CD4-positive, alpha-beta T cell (primary cell): ENCODE measurements at regions not wholly inside any gene's neighbourhood (a gene's known extent, or its start where the extent isn't known, plus 50 kb on each side); places are given as distances from the start of the nearest gene placed in this dataset.

ENCODE experiments used
- ATAC-seq: fragments of 200-7000 bp; cut with Tn5 transposase; one replicate; pipeline ENCODE4 v1.10.0; 2022; ENCODE audit warnings: mild to moderate bottlenecking; ENCODE audit not compliant: poor library complexity
- CTCF ChIA-PET: fragments of 350-600 bp; sonication (Branson Sonifier 250); formaldehyde crosslinking; loops from one replicate; lab custom pipeline; 2021; ENCODE audit warnings: antibody characterized with exemption, inconsistent platforms; lab: Charles Lee
- POLR2A ChIA-PET: fragments of 350-600 bp; sonication (Branson Sonifier 250); formaldehyde crosslinking; loops from one replicate; lab custom pipeline; 2021; ENCODE audit warnings: antibody characterized with exemption, inconsistent platforms; lab: Charles Lee
- DNase-seq, 14 experiments: peaks; one replicate each; pipeline ENCODE4 v3.0.0-alpha.2; 2013 to 2020; ENCODE audit warnings: mixed read lengths in 2 of 14
- H3K27ac ChIP-seq, 2 donors: one replicate each; pipeline versions ENCODE4 v1.5.1 to v1.7.0; 2013; ENCODE audit warnings: low read length in 2 of 2, low read depth in 1 of 2, mild to moderate bottlenecking in 1 of 2
- H3K27me3 ChIP-seq, 2 experiments: 1 replicate in 1 of 2; 2 replicates in 1 of 2; pipeline versions ENCODE4 v1.6.1 to v1.7.0; 2013; ENCODE audit warnings: low read length in 2 of 2, control low read depth in 1 of 2, mild to moderate bottlenecking in 1 of 2, moderate library complexity in 1 of 2; ENCODE audit not compliant: insufficient read depth in 2 of 2, control insufficient read depth in 1 of 2
- H3K36me3 ChIP-seq: one replicate; pipeline ENCODE4 v1.6.1; 2013; ENCODE audit warnings: low read length, control low read depth; ENCODE audit not compliant: insufficient read depth
- H3K4me1 ChIP-seq: one replicate; pipeline ENCODE4 v1.6.1; 2013; ENCODE audit warnings: low read length, control low read depth; ENCODE audit not compliant: insufficient read depth
- H3K4me3 ChIP-seq: one replicate; pipeline ENCODE4 v1.5.1; 2013; ENCODE audit warnings: mild to moderate bottlenecking, low read length, moderate library complexity
- H3K9me3 ChIP-seq, 2 experiments: 1 replicate in 1 of 2; 2 replicates in 1 of 2; pipeline versions ENCODE4 v1.6.1 to v1.7.0; 2013; ENCODE audit warnings: low read length in 2 of 2, mild to moderate bottlenecking in 2 of 2, control low read depth in 1 of 2, moderate library complexity in 1 of 2; ENCODE audit not compliant: control insufficient read depth in 1 of 2, insufficient read depth in 1 of 2
- H3K27ac Mint-ChIP-seq: one replicate; pipeline ENCODE4 v1.8.0; 2020; ENCODE audit warnings: mixed read lengths
- H3K27me3 Mint-ChIP-seq: one replicate; pipeline ENCODE4 v1.8.0; 2021; ENCODE audit warnings: mixed read lengths
- H3K36me3 Mint-ChIP-seq: one replicate; pipeline ENCODE4 v1.8.0; 2021; ENCODE audit warnings: low read depth, mixed read lengths
- H3K4me1 Mint-ChIP-seq: one replicate; pipeline ENCODE4 v1.8.0; 2021; ENCODE audit warnings: low read depth, mixed read lengths
- H3K4me3 Mint-ChIP-seq: one replicate; pipeline ENCODE4 v1.8.0; 2020; ENCODE audit warnings: mild to moderate bottlenecking, mixed read lengths
- H3K9me3 Mint-ChIP-seq: one replicate; pipeline ENCODE4 v1.8.0; 2020; ENCODE audit warnings: mixed read lengths
- intact Hi-C, 2 experiments: fragments of 100-400 bp; cut with DNase I in 1 of 2; cut with micrococcal nuclease in 1 of 2; formaldehyde crosslinking; loops; one replicate each; pipeline versions ENCODE4 v1.15.1 to v1.9.0; 2023 to 2025; cut with DNase I, micrococcal nuclease
- TF ChIP-seq, protein P1 (sequence below): fragments of 200-600 bp; IDR thresholded peaks from one replicate; pipeline ENCODE4 v1.8.0; 2022; ENCODE audit warnings: antibody characterized with exemption, mild to moderate bottlenecking

- no peaks in the 10 kb centered on the region for H3K4me1 ChIP-seq
- Mint-ChIP-seq H3K4me3 (no peak overlapping the region), H3K27ac (no peak overlapping the region), H3K27me3 (peaks cover 32% of the 10 kb centered on the region), H3K36me3 (no peaks in the 10 kb centered on the region), H3K4me1 (no peaks in the 10 kb centered on the region), H3K9me3 (peaks cover 4% of the 10 kb centered on the region)
- H3K27me3 ChIP-seq: peaks cover 0 to 3% of the 10 kb centered on the region in 2 experiments
- ATAC-seq: no peak
- POLR2A ChIA-PET: no interaction called here
- H3K4me3 ChIP-seq: no peak overlapping the region
- H3K36me3 ChIP-seq: no peaks in the 10 kb centered on the region
- TF ChIP-seq, protein P1, sequence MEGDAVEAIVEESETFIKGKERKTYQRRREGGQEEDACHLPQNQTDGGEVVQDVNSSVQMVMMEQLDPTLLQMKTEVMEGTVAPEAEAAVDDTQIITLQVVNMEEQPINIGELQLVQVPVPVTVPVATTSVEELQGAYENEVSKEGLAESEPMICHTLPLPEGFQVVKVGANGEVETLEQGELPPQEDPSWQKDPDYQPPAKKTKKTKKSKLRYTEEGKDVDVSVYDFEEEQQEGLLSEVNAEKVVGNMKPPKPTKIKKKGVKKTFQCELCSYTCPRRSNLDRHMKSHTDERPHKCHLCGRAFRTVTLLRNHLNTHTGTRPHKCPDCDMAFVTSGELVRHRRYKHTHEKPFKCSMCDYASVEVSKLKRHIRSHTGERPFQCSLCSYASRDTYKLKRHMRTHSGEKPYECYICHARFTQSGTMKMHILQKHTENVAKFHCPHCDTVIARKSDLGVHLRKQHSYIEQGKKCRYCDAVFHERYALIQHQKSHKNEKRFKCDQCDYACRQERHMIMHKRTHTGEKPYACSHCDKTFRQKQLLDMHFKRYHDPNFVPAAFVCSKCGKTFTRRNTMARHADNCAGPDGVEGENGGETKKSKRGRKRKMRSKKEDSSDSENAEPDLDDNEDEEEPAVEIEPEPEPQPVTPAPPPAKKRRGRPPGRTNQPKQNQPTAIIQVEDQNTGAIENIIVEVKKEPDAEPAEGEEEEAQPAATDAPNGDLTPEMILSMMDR: no peak
- DNase-seq: no peak
- H3K27ac ChIP-seq: no peak overlapping the region
- intact Hi-C loops: no loop called here
- peaks cover 0 to 4% of the 10 kb centered on the region in 2 experiments for H3K9me3 ChIP-seq
- CTCF ChIA-PET: no interaction called here
Measured at GRCh38 chr10:120086066-120086465, 193.5 kb downstream of the SEC23IP start.

- CTCF ChIA-PET: no interaction called here
- Histone ChIP-seq H3K36me3 (no peaks in the 10 kb centered on the region), H3K9me3 (peaks cover 0 to 4% of the 10 kb centered on the region in 2 experiments), H3K27ac (no peak overlapping the region), H3K4me1 (no peaks in the 10 kb centered on the region), H3K4me3 (no peak overlapping the region), H3K27me3 (peaks cover 0 to 3% of the 10 kb centered on the region in 2 experiments)
- no peak overlapping the region for H3K27ac Mint-ChIP-seq
- H3K36me3 Mint-ChIP-seq: no peaks in the 10 kb centered on the region
- H3K4me1 Mint-ChIP-seq: no peaks in the 10 kb centered on the region
- peaks cover 4% of the 10 kb centered on the region for H3K9me3 Mint-ChIP-seq
- no peak for ATAC-seq
- intact Hi-C loops: no loop called here
- peaks cover 40% of the 10 kb centered on the region for H3K27me3 Mint-ChIP-seq
- no peak for DNase-seq
- no peak overlapping the region for H3K4me3 Mint-ChIP-seq
- TF ChIP-seq, protein P1: no peak
- POLR2A ChIA-PET: no interaction called here
Measured at GRCh38 chr10:120087109-120087508, 194.6 kb downstream of the SEC23IP start.

GRCh38 chr10:120095875-120096274 is 203.3 kb downstream of the SEC23IP start:
- H3K9me3 ChIP-seq: no peaks in the 10 kb centered on the region
- Mint-ChIP-seq H3K27ac (no peak overlapping the region), H3K4me3 (no peak overlapping the region), H3K27me3 (peaks cover 26% of the 10 kb centered on the region), H3K4me1 (no peaks in the 10 kb centered on the region), H3K9me3 (no peaks in the 10 kb centered on the region), H3K36me3 (no peaks in the 10 kb centered on the region)
- no peaks in the 10 kb centered on the region for H3K36me3 ChIP-seq
- H3K4me3 ChIP-seq: no peak overlapping the region
- ChIA-PET CTCF (no interaction called here), POLR2A (no interaction called here)
- TF ChIP-seq, protein P1: no peak
- ATAC-seq: no peak
- no peak overlapping the region for H3K27ac ChIP-seq
- no peaks in the 10 kb centered on the region for H3K4me1 ChIP-seq
- intact Hi-C loops: no loop called here
- no peak for DNase-seq
- H3K27me3 ChIP-seq: peaks cover 0 to 8% of the 10 kb centered on the region in 2 experiments
